Large intestine (tissue), 3 donors: ENCODE measurements at regions not wholly inside any gene's neighbourhood (a gene's known extent, or its start where the extent isn't known, plus 50 kb on each side); places are given as distances from the start of the nearest gene placed in this dataset.

ENCODE experiments used
- DNase-seq, 2 donors: peaks; one replicate each; pipeline versions ENCODE4 v3.0.0 to v3.0.0-alpha.2; 2013
- H3K27ac ChIP-seq: one replicate; pipeline ENCODE4 v1.5.1; 2013; ENCODE audit warnings: low read length
- H3K27me3 ChIP-seq: 2 replicates; pipeline ENCODE4 v1.6.1; 2013; ENCODE audit warnings: low read length; ENCODE audit not compliant: control insufficient read depth, insufficient read depth
- H3K36me3 ChIP-seq: 2 replicates; pipeline ENCODE4 v1.6.1; 2013; ENCODE audit warnings: low read length; ENCODE audit not compliant: control insufficient read depth, insufficient read depth
- H3K4me1 ChIP-seq: one replicate; pipeline ENCODE4 v1.6.1; 2013; ENCODE audit warnings: low read length; ENCODE audit not compliant: control insufficient read depth, insufficient read depth
- H3K4me3 ChIP-seq: one replicate; pipeline ENCODE4 v1.5.1; 2013; ENCODE audit warnings: low read length
- H3K9me3 ChIP-seq: one replicate; pipeline ENCODE4 v1.6.1; 2013; ENCODE audit warnings: mild to moderate bottlenecking, low read depth, low read length, moderate library complexity; ENCODE audit not compliant: control insufficient read depth
- whole genome bisulfite sequencing: methylation state at CpG from one replicate; pipeline ENCODE4 v1.1.5; 2013; ENCODE audit warnings: low lambda C conversion rate; ENCODE audit not compliant: insufficient coverage; 5-methylcytosine and 5-hydroxymethylcytosine counted together

DNA sequence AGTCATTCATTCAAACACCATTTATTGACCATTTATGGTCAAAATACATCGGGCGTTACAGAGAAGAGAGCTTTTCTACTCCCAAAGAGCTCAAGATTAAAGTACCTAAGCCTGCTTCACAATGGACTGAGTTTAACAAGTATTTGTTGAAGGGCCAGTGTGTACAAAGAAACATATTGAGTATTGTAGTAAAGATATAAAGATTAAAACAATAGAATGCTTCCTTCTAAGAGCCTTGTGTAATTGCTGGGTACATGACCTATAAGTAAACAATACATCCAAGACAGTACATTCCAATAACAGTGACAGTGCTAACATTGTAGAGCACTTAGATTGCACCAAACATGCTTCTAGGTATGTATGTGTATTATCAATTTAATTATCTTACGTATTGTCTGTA lies 695.5 kb downstream of the PCDH7 start:
- no peaks in the 10 kb centered on the region for H3K27me3 ChIP-seq
- H3K4me1 ChIP-seq = no peaks in the 10 kb centered on the region
- DNase-seq = no peak
- H3K36me3 ChIP-seq = no peaks in the 10 kb centered on the region
- no CpG with 5 or more reads among the region's 3 CpGs for WGBS
- H3K9me3 ChIP-seq = no peaks in the 10 kb centered on the region
- no peak overlapping the region for H3K27ac ChIP-seq
- no peak overlapping the region for H3K4me3 ChIP-seq

DNA sequence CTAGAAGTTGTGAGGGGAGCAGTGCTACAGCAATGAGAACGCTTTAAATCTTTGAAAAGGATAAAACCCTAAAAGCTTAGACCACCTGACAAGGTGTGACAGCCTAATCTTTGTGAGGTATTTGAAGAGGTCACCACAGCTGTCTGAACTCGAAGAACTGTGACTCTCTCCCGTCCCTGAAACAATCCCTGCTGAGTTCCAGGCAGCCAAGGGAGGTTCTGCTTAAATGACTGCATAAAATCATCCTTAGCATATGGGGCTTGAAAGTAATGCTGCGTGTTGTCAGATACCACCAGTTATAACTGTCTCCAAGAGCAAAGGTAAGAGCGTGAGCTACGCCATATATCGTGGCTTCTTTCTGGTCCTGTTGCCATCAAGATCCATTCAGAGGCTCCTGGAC lies 696.3 kb downstream of the PCDH7 start:
- 83% methylated on average over 1 of the region's 7 CpGs for WGBS
- DNase-seq = no peak

DNA sequence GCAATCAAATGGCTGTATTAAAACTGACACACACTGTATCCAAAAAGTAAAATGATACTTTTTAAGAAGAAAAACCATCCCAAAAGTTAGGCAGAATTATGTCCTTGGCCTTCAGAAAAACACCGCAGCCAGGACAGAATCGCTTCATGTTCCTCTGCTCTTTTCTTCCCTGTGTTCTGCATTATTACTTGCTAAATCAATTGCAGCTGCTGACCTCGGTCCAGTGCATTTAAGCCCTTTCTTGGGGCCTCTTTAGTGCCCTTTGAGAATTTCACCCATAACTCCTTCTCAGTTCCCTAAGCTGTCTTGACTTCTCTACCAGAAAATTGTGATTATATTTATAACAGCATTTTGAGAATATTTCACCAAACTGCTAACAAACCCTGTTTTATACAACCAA lies 696.9 kb downstream of the PCDH7 start:
- Histone ChIP-seq H3K27ac (no peak overlapping the region), H3K4me3 (no peak overlapping the region), H3K36me3 (no peaks in the 10 kb centered on the region), H3K4me1 (no peaks in the 10 kb centered on the region), H3K9me3 (no peaks in the 10 kb centered on the region), H3K27me3 (no peaks in the 10 kb centered on the region)
- no peak for DNase-seq
- 43% methylated on average over 1 of the region's 3 CpGs for WGBS

More for the DNA sequence above, 696.3 kb downstream of the PCDH7 start:
- Histone ChIP-seq H3K4me1 (no peaks in the 10 kb centered on the region), H3K9me3 (no peaks in the 10 kb centered on the region), H3K36me3 (no peaks in the 10 kb centered on the region), H3K27me3 (no peaks in the 10 kb centered on the region), H3K27ac (no peak overlapping the region), H3K4me3 (no peak overlapping the region)

DNA sequence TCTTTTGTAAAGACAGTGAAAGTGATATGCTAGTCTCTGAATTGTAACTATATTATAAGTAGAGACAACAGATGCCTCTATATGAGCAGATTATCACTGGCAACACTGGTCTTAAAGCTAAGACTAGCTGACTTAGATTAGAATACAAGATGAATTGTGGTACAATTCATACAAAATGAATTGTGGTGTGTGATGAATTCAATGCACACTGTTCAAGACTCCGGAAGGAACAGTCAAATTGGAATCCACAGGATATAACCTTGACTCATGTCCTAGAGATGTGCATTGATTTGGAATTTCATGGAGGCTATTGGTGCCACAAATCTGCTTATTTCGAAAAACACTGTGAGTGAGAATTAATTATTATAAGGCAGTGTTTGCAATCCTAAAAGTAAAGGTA lies 701.8 kb downstream of the PCDH7 start:
- WGBS = 100% methylated on average over 1 of the region's 2 CpGs
- no peak overlapping the region for H3K27ac ChIP-seq
- no peaks in the 10 kb centered on the region for H3K27me3 ChIP-seq
- H3K36me3 ChIP-seq = no peaks in the 10 kb centered on the region
- H3K4me3 ChIP-seq = no peak overlapping the region
- no peak for DNase-seq
- no peaks in the 10 kb centered on the region for H3K4me1 ChIP-seq
- H3K9me3 ChIP-seq = no peaks in the 10 kb centered on the region

DNA sequence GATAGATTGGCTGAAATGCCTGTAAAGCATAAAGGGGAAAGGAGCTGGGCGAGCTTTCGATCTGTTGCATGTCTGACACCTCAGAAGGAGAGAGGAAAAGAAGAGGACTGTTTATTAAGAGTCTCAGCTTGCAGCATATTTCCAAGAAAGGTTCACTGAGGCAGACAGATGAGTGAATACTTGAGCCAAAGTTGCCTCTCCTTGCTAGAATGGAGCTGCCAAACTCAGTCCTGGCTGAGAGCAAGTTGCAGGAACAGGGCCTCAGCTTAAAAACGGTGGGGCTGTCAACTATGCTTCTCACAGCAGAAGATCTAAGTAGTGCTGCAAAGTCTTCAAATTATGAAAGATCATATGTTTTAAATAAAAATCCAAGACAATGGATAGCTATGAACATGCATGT lies 707.5 kb downstream of the PCDH7 start:
- whole genome bisulfite sequencing = 40% methylated on average over 2 of the region's 3 CpGs
- Histone ChIP-seq H3K27ac (no peak overlapping the region), H3K27me3 (no peaks in the 10 kb centered on the region), H3K4me1 (no peaks in the 10 kb centered on the region), H3K9me3 (no peaks in the 10 kb centered on the region), H3K4me3 (no peak overlapping the region), H3K36me3 (no peaks in the 10 kb centered on the region)
- DNase-seq = peak in 1 of 2 donors; percentile 5

DNA sequence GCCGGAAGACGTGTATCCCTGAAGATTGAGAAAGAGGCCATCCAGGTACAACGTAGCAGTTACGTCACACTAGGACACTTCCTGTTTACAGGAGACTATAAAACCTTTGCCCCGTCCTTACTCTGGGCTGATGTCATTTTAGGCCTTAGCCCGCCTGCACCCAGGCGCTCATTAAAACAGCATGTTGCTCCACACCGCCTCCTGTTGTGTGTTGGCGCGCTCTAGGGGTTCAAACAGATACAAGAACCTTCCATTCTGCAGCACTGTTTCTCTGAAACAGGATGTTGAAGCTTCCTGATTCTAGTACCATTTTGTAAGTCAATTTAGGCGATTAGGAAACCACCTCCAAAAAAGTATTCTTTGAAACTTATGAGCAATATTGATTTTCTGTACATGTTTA lies 722.1 kb downstream of the PCDH7 start:
- H3K36me3 ChIP-seq = no peaks in the 10 kb centered on the region
- no peaks in the 10 kb centered on the region for H3K9me3 ChIP-seq
- 100% methylated on average over 2 of the region's 11 CpGs for whole genome bisulfite sequencing
- no peak overlapping the region for H3K27ac ChIP-seq
- H3K4me3 ChIP-seq = no peak overlapping the region
- peak in 1 of 2 donors; percentile 1 for DNase-seq
- H3K4me1 ChIP-seq = no peaks in the 10 kb centered on the region
- H3K27me3 ChIP-seq = no peaks in the 10 kb centered on the region

DNA sequence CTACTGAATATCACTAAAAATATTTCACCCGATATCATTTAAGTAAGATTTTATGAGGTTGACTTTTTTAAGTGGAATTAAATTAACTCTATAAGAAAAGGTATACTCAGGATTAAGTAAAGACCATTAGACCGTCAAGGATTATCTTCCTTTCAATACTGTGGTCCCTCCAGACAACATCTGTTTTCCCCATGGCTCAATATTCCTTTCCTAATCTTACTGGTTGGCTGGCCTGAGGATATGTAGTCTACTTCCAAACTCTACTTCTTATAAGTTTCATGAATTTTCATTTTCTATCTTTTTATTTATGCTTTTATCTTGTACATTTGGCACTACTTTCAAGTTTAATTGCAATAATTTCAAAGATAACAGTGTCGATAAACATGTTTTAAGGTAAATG lies 725.4 kb downstream of the PCDH7 start:
- Histone ChIP-seq H3K4me3 (no peak overlapping the region), H3K9me3 (no peaks in the 10 kb centered on the region), H3K36me3 (no peaks in the 10 kb centered on the region), H3K27ac (no peak overlapping the region), H3K27me3 (no peaks in the 10 kb centered on the region), H3K4me1 (no peaks in the 10 kb centered on the region)
- DNase-seq = no peak
- 93% methylated on average over 2 of the region's 3 CpGs for WGBS

DNA sequence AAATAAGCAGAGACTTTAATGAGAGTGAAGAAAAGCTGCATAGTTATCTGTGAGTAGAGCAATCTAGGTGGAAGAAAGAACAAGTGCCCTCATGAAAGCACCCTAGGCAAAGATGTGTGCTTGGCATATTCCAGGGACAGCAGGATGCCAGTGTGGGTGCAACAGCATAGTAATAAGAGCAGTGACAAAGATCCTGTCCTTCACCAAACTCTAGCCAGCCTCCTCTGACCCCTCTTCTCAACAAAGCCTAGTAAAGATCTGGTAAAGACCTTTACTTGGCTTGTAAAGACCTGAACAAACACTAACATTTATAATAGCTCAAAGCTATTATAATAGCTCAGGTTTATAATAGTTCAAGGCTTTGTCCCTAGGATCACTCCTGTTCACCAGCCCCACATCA lies 735.4 kb downstream of the PCDH7 start:
- DNase-seq = no peak
- no peaks in the 10 kb centered on the region for H3K36me3 ChIP-seq
- H3K4me3 ChIP-seq = no peak overlapping the region
- H3K27me3 ChIP-seq = no peaks in the 10 kb centered on the region
- H3K4me1 ChIP-seq = no peaks in the 10 kb centered on the region
- H3K9me3 ChIP-seq = no peaks in the 10 kb centered on the region
- no peak overlapping the region for H3K27ac ChIP-seq

DNA sequence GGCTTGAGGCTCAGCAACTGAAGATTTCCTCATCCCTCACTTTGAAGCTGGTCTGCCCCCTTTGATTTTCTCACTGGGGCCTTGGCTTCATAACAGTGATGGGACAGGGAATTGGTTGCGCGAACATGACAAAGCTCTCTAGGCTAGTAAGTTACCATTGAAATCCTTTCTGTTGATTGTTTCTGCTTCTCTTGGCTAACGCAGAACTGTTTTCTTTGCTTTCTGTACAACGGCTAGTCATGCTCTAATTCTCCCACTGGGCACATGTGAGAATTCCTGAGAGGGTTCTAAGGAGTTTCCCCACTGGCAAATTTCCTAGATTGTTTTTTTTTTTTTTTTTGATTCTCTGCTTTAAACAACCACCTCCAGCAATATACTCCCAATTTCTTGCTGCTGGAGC lies 738.6 kb downstream of the PCDH7 start:
- no peaks in the 10 kb centered on the region for H3K4me1 ChIP-seq
- H3K4me3 ChIP-seq = no peak overlapping the region
- H3K27ac ChIP-seq = no peak overlapping the region
- WGBS = 100% methylated on average over 2 of the region's 4 CpGs
- H3K36me3 ChIP-seq = no peaks in the 10 kb centered on the region
- H3K9me3 ChIP-seq = no peaks in the 10 kb centered on the region
- DNase-seq = no peak
- no peaks in the 10 kb centered on the region for H3K27me3 ChIP-seq

DNA sequence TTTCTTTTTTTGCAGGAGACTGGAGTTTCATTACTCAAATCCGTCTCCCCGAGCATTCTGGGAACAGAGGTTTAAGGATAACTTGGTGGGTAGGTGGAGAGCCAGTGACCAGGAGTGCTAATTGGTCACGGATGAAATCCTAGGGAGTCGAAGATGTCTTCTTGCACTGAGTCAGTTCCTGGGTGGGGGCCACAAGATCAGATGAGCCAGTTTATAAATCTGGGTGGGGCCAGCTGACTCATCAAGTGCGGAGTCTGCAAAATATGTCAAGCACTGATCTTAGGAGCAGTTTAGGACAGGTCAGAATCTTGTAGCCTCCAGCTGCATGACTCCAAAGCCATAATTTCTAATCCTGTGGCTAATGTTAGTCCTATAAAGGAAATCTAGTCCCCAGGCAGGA lies 741.3 kb downstream of the PCDH7 start:
- Histone ChIP-seq H3K27me3 (no peaks in the 10 kb centered on the region), H3K4me1 (no peaks in the 10 kb centered on the region), H3K4me3 (no peak overlapping the region), H3K9me3 (no peaks in the 10 kb centered on the region), H3K36me3 (no peaks in the 10 kb centered on the region), H3K27ac (no peak overlapping the region)
- DNase-seq = no peak
- no CpG with 5 or more reads among the region's 5 CpGs for WGBS

DNA sequence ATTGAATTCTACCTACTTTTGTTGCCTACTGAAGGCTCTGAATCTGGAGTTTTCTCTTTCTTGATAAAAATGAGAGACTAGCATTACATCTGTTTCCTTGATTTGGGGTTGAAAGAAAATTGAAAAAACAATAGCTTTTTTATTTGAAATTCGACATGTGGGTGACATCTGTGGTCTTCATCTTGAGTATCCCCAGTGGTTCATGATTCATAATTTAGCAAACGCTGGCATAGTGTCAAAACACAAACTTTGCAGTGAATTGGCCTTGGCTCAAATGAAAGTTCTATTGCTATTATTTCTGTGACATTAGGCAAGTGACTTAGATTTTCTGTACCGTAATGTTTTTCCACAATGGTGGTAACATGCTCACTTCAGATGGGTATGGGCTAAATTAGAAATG lies 747.6 kb downstream of the PCDH7 start:
- DNase-seq = no peak
- WGBS = 80% methylated on average over 1 of the region's 3 CpGs
- Histone ChIP-seq H3K4me1 (no peaks in the 10 kb centered on the region), H3K9me3 (no peaks in the 10 kb centered on the region), H3K4me3 (no peak overlapping the region), H3K27ac (no peak overlapping the region), H3K27me3 (no peaks in the 10 kb centered on the region), H3K36me3 (no peaks in the 10 kb centered on the region)
